ENCODE measurements at regions not wholly inside any gene's neighbourhood (a gene's known extent, or its start where the extent isn't known, plus 50 kb on each side); places are given as distances from the start of the nearest gene placed in this dataset.

DNA sequence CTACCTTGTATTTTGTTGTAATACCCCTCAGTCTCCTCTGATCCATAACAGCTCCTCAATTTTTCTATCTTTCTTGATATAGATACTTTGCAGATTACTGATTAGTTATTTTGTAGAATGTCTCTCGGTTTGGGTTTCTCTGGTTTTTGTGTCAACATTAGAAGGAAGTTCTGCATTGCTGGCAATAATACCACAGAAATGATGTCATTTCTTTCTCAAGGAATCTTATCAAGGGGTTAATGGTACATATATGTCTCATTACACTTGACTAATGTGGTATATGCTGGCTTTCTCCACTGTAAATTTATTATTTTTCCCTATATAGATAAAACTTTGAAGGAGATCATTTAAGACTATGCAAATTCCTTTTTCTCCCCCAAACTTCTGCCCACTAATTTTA lies 183.6 kb upstream of the DKK2 start:
- H3K9me3 Mint-ChIP-seq (ENCODE audit: unreplicated experiment) = no peaks in the 10 kb centered on the region
- no peak overlapping the region for H3K4me3 Mint-ChIP-seq (ENCODE audit: unreplicated experiment)
- no peak for DNase-seq (ENCODE audit: low spot score)
- H3K27ac Mint-ChIP-seq (ENCODE audit: unreplicated experiment) = no peak overlapping the region
- H3K4me1 Mint-ChIP-seq (ENCODE audit: unreplicated experiment) = no peaks in the 10 kb centered on the region
- TF ChIP-seq, protein P1, sequence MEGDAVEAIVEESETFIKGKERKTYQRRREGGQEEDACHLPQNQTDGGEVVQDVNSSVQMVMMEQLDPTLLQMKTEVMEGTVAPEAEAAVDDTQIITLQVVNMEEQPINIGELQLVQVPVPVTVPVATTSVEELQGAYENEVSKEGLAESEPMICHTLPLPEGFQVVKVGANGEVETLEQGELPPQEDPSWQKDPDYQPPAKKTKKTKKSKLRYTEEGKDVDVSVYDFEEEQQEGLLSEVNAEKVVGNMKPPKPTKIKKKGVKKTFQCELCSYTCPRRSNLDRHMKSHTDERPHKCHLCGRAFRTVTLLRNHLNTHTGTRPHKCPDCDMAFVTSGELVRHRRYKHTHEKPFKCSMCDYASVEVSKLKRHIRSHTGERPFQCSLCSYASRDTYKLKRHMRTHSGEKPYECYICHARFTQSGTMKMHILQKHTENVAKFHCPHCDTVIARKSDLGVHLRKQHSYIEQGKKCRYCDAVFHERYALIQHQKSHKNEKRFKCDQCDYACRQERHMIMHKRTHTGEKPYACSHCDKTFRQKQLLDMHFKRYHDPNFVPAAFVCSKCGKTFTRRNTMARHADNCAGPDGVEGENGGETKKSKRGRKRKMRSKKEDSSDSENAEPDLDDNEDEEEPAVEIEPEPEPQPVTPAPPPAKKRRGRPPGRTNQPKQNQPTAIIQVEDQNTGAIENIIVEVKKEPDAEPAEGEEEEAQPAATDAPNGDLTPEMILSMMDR (IDR thresholded peaks at IDR 0.05; ENCODE audit: unreplicated experiment) = no peak
- no peaks in the 10 kb centered on the region for H3K36me3 Mint-ChIP-seq (ENCODE audit: low read depth, unreplicated experiment)
- no peaks in the 10 kb centered on the region for H3K27me3 Mint-ChIP-seq (ENCODE audit: unreplicated experiment)

DNA sequence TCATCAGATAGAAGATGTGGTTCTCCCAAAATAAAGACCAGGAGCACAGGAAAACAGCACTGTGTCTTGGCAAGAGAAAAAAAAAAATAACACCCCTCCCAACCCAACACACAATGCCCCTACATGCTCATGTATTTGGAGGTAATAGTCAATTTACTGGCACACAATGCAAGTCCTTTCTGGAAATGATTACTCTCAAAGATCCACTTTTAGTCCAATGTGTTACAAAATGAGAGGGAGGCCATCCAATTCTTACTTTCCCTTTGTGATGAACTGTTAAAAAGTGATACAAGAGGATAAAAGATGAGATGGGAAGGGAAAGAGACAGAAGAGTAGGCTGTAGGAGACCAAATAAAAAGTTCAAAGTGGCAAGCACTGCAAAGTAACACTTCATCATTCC lies 180.3 kb upstream of the DKK2 start:
- TF ChIP-seq, protein P1 (IDR thresholded peaks at IDR 0.05; ENCODE audit: unreplicated experiment) = no peak
- Mint-ChIP-seq H3K4me1 (ENCODE audit: unreplicated experiment) (no peaks in the 10 kb centered on the region), H3K27ac (ENCODE audit: unreplicated experiment) (no peak overlapping the region), H3K4me3 (ENCODE audit: unreplicated experiment) (no peak overlapping the region), H3K27me3 (ENCODE audit: unreplicated experiment) (no peaks in the 10 kb centered on the region), H3K36me3 (ENCODE audit: low read depth, unreplicated experiment) (no peaks in the 10 kb centered on the region), H3K9me3 (ENCODE audit: unreplicated experiment) (no peaks in the 10 kb centered on the region)
- no peak for DNase-seq (ENCODE audit: low spot score)

DNA sequence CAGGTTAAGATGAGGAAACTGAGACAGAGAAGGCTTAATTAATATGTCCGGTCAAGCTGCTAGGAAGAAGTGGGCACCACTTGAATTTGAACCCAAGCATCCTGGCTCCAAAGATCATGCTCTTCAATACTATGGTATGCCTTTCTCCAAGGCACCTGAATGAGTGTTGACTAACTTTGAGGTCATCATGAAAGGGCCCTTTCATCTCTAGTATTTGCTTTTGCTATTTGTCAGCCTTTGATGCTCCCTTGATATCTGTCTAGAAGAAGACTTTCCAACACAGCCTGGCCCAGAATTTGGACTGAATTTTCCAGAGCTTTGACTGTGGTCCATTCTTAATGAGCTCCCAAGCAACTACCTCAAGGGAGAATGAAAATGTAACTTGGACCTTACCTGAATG lies 179.1 kb upstream of the DKK2 start:
- TF ChIP-seq, protein P1 (IDR thresholded peaks at IDR 0.05; ENCODE audit: unreplicated experiment) = no peak
- no peaks in the 10 kb centered on the region for H3K9me3 Mint-ChIP-seq (ENCODE audit: unreplicated experiment)
- no peaks in the 10 kb centered on the region for H3K4me1 Mint-ChIP-seq (ENCODE audit: unreplicated experiment)
- DNase-seq (ENCODE audit: low spot score) = no peak
- H3K36me3 Mint-ChIP-seq (ENCODE audit: low read depth, unreplicated experiment) = no peaks in the 10 kb centered on the region
- H3K4me3 Mint-ChIP-seq (ENCODE audit: unreplicated experiment) = no peak overlapping the region
- no peaks in the 10 kb centered on the region for H3K27me3 Mint-ChIP-seq (ENCODE audit: unreplicated experiment)
- H3K27ac Mint-ChIP-seq (ENCODE audit: unreplicated experiment) = no peak overlapping the region

DNA sequence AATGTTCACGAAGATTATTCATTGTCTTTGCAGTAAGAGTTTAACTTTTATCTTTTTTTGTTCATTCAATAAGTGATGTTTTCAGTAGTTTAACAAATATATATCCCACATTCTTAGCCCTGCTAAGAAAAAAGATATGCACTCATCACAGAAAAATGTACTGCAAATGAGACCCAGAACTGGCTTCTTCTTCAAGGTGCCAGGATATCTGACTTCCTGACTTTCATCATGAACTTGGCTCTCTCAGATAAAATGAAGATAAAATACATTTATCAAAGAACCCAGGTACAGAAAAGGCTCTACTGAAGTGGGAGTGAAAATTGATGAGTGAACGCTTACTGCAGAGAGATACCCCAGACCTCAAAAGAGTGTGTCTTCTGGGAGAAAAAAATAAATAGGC lies 177.8 kb upstream of the DKK2 start:
- Mint-ChIP-seq H3K27ac (ENCODE audit: unreplicated experiment) (no peak overlapping the region), H3K36me3 (ENCODE audit: low read depth, unreplicated experiment) (no peaks in the 10 kb centered on the region), H3K27me3 (ENCODE audit: unreplicated experiment) (no peaks in the 10 kb centered on the region), H3K9me3 (ENCODE audit: unreplicated experiment) (no peaks in the 10 kb centered on the region), H3K4me3 (ENCODE audit: unreplicated experiment) (no peak overlapping the region), H3K4me1 (ENCODE audit: unreplicated experiment) (no peaks in the 10 kb centered on the region)
- no peak for DNase-seq (ENCODE audit: low spot score)
- TF ChIP-seq, protein P1 (IDR thresholded peaks at IDR 0.05; ENCODE audit: unreplicated experiment) = no peak

DNA sequence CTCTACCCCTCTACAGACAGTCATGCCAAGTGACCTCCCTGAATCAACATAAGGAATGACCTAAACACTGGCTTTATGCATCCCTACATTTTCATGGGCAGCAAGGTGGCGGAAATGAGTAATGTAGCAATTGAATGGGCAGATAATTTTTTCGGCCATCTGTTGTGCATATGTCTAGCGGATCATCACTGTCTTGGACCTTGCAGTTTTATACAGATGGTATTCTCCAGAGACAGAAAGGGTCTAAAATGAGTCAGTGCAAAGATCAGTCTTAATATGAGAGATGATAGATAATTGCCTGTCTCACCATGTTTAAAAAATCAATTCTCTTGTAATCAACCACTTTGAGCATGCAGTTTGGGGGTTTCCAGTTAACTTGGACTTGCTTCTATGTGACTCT lies 177.3 kb upstream of the DKK2 start:
- Mint-ChIP-seq H3K36me3 (ENCODE audit: low read depth, unreplicated experiment) (no peaks in the 10 kb centered on the region), H3K4me1 (ENCODE audit: unreplicated experiment) (no peaks in the 10 kb centered on the region), H3K27me3 (ENCODE audit: unreplicated experiment) (no peaks in the 10 kb centered on the region), H3K27ac (ENCODE audit: unreplicated experiment) (no peak overlapping the region), H3K4me3 (ENCODE audit: unreplicated experiment) (no peak overlapping the region), H3K9me3 (ENCODE audit: unreplicated experiment) (no peaks in the 10 kb centered on the region)
- TF ChIP-seq, protein P1 (IDR thresholded peaks at IDR 0.05; ENCODE audit: unreplicated experiment) = no peak
- no peak for DNase-seq (ENCODE audit: low spot score)

Measured in endothelial cell (in vitro differentiated cells).